ENCODE measurements at regions not wholly inside any gene's neighbourhood (a gene's known extent, or its start where the extent isn't known, plus 50 kb on each side); places are given as distances from the start of the nearest gene placed in this dataset.

DNA sequence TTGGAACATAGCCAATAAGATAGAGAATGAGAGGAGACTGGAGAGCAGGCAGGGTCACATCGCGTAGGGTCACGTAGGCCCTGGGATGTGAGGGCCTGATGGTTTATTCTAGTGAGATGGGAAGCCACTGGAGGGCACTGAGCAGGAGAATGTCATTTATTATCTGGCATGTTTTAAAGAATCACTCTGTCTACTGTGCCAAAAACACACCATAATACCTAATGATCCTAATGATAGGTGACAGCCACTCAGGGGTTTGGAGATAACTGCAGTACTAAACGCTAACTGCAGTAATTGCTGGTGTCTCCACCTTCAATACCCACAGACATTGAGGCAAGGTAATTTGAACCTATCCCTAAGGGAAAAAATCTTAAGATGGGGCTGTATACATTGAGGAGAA, 185.4 kb downstream of the TTLL7 start:
- Histone ChIP-seq H3K27ac (no peak overlapping the region), H3K4me1 (no peaks in the 10 kb centered on the region), H3K27me3 (no peaks in the 10 kb centered on the region), H3K4me3 (no peak overlapping the region), H3K9me3 (no peaks in the 10 kb centered on the region), H3K36me3 (no peaks in the 10 kb centered on the region)
- TF ChIP-seq, protein P1, sequence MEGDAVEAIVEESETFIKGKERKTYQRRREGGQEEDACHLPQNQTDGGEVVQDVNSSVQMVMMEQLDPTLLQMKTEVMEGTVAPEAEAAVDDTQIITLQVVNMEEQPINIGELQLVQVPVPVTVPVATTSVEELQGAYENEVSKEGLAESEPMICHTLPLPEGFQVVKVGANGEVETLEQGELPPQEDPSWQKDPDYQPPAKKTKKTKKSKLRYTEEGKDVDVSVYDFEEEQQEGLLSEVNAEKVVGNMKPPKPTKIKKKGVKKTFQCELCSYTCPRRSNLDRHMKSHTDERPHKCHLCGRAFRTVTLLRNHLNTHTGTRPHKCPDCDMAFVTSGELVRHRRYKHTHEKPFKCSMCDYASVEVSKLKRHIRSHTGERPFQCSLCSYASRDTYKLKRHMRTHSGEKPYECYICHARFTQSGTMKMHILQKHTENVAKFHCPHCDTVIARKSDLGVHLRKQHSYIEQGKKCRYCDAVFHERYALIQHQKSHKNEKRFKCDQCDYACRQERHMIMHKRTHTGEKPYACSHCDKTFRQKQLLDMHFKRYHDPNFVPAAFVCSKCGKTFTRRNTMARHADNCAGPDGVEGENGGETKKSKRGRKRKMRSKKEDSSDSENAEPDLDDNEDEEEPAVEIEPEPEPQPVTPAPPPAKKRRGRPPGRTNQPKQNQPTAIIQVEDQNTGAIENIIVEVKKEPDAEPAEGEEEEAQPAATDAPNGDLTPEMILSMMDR (IDR thresholded peaks at IDR 0.05): no peak
- TF ChIP-seq EP300 (IDR thresholded peaks at IDR 0.05): no peak
- TF ChIP-seq POLR2AphosphoS5 (IDR thresholded peaks at IDR 0.05): no peak
- 92 to 98% methylated on average over 4 of the region's 4 CpGs for WGBS, 2 donors (ENCODE audit: low coverage in 1 of 2)
- ATAC-seq: no peak

DNA sequence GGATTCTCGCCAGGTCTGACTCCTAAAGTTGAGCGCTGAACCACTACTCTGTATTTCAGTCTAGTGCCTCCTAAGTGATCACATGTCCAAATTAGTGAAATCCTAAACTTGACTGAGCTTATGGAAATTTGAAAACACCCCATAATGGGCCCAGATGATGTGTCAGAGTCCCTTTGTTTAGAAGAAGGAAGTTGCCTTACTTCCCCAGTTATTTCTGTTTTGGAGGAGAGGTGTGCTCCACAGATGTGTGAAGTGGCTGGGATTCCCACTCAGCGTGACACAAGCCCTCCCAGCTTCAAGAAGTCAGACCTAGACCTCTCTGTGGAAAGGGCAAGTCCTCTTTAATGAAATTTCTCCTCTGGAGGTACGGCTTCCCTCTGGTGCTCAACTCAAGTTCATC, 188.8 kb downstream of the TTLL7 start:
- 56 to 71% methylated on average over 2 to 4 of the region's 4 CpGs for WGBS, 2 donors (ENCODE audit: low coverage in 1 of 2)
- Histone ChIP-seq H3K36me3 (no peaks in the 10 kb centered on the region), H3K27ac (no peak overlapping the region), H3K9me3 (no peaks in the 10 kb centered on the region), H3K4me1 (no peaks in the 10 kb centered on the region), H3K27me3 (no peaks in the 10 kb centered on the region), H3K4me3 (no peak overlapping the region)
- ATAC-seq: no peak
- TF ChIP-seq, protein P1 (IDR thresholded peaks at IDR 0.05): no peak
- TF ChIP-seq POLR2AphosphoS5 (IDR thresholded peaks at IDR 0.05) (no peak), EP300 (IDR thresholded peaks at IDR 0.05) (no peak), POLR2A (IDR thresholded peaks at IDR 0.05) (no peak)

GRCh38 chr1:83808536-83808935, 190.4 kb downstream of the TTLL7 start:
- ATAC-seq: no peak

DNA sequence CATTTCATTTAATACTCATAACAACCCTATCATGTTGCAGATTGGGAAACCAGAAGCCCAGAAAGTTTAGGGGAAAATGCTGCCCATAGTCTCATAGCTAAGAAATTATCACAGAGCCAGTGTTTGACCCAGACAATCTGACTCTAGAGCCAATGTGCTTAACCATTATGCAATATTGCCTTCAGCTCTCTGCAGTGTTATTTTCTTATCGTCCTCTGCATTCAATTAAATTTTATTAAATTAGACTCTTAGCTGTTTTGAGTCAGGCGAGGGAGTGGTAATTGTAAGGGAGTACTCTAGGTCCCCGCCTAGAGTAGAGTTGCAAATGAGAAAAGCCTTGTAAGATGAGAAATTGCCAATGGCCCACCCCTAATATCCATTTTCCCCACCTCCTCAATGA, 191.1 kb downstream of the TTLL7 start:
- no peak for ATAC-seq
- WGBS, 2 donors (ENCODE audit: low coverage in 1 of 2): 85 to 95% methylated on average over 3 of the region's 3 CpGs
- no peak overlapping the region for H3K27ac ChIP-seq
- no peaks in the 10 kb centered on the region for H3K27me3 ChIP-seq
- no peaks in the 10 kb centered on the region for H3K36me3 ChIP-seq
- TF ChIP-seq, protein P1 (IDR thresholded peaks at IDR 0.05): no peak
- H3K4me3 ChIP-seq: no peak overlapping the region
- no peaks in the 10 kb centered on the region for H3K9me3 ChIP-seq
- peaks cover 0 to 2% (median 0%) of the 10 kb centered on the region in 3 donors for H3K4me1 ChIP-seq

More at GRCh38 chr1:83808536-83808935, 190.4 kb downstream of the TTLL7 start:
- Histone ChIP-seq H3K36me3 (no peaks in the 10 kb centered on the region), H3K4me3 (no peak overlapping the region), H3K27me3 (no peaks in the 10 kb centered on the region), H3K4me1 (no peaks in the 10 kb centered on the region), H3K27ac (no peak overlapping the region), H3K9me3 (no peaks in the 10 kb centered on the region)
- TF ChIP-seq POLR2A (IDR thresholded peaks at IDR 0.05) (no peak), EP300 (IDR thresholded peaks at IDR 0.05) (no peak), POLR2AphosphoS5 (IDR thresholded peaks at IDR 0.05) (no peak)
- TF ChIP-seq, protein P1 (IDR thresholded peaks at IDR 0.05): no peak

- Histone ChIP-seq H3K9me3 (no peaks in the 10 kb centered on the region), H3K27ac (no peak overlapping the region), H3K4me1 (peaks cover 0 to 8% (median 0%) of the 10 kb centered on the region in 3 donors), H3K4me3 (no peak overlapping the region), H3K27me3 (no peaks in the 10 kb centered on the region), H3K36me3 (no peaks in the 10 kb centered on the region)
- WGBS, 2 donors (ENCODE audit: low coverage in 1 of 2): 89% methylated on average over 1 of the region's 1 CpG
- ATAC-seq: no peak
- TF ChIP-seq EP300 (IDR thresholded peaks at IDR 0.05) (no peak), POLR2AphosphoS5 (IDR thresholded peaks at IDR 0.05) (no peak), POLR2A (IDR thresholded peaks at IDR 0.05) (no peak)
- TF ChIP-seq, protein P1 (IDR thresholded peaks at IDR 0.05): no peak
These were observed 191.7 kb downstream of the TTLL7 start for GRCh38 chr1:83807231-83807630.
